G401.6 (cell line): ENCODE measurements at regions not wholly inside any gene's neighbourhood (a gene's known extent, or its start where the extent isn't known, plus 50 kb on each side); places are given as distances from the start of the nearest gene placed in this dataset.

Experiments used
- FAIRE-seq: peaks from 2 replicates; lab custom pipeline; 2012; peaks lifted over from hg19 to GRCh38; lab: Jason Lieb, UNC

- FAIRE-seq, result no peak
These were observed 54.3 kb upstream of the PKDCC start for GRCh38 chr2:41993435-41993925.

GRCh38 chr2:41994233-41994637 is 53.6 kb upstream of the PKDCC start:
- no peak for FAIRE-seq

GRCh38 chr2:41994661-41995060 is 53.2 kb upstream of the PKDCC start:
- no peak for FAIRE-seq

GRCh38 chr2:41997561-41997960 is 50.3 kb upstream of the PKDCC start:
- FAIRE-seq, result no peak
